Loucy (cell line): ENCODE measurements at regions not wholly inside any gene's neighbourhood (a gene's known extent, or its start where the extent isn't known, plus 50 kb on each side); places are given as distances from the start of the nearest gene placed in this dataset.

Experiments used
- EZH2phosphoT487 ChIP-seq: fragments of 200-600 bp; IDR thresholded peaks from 2 replicates; pipeline ENCODE4 v1.6.1; 2018; ENCODE audit warnings: antibody characterized with exemption, mild to moderate bottlenecking, moderate library complexity, borderline replicate concordance
- TF ChIP-seq, protein P1 (sequence below): fragments of 200-600 bp; sonication (generic); conservative IDR thresholded peaks from 2 replicates; pipeline ENCODE4 v1.5.1; 2014; ENCODE audit warnings: mild to moderate bottlenecking, antibody characterized with exemption, low read length

DNA sequence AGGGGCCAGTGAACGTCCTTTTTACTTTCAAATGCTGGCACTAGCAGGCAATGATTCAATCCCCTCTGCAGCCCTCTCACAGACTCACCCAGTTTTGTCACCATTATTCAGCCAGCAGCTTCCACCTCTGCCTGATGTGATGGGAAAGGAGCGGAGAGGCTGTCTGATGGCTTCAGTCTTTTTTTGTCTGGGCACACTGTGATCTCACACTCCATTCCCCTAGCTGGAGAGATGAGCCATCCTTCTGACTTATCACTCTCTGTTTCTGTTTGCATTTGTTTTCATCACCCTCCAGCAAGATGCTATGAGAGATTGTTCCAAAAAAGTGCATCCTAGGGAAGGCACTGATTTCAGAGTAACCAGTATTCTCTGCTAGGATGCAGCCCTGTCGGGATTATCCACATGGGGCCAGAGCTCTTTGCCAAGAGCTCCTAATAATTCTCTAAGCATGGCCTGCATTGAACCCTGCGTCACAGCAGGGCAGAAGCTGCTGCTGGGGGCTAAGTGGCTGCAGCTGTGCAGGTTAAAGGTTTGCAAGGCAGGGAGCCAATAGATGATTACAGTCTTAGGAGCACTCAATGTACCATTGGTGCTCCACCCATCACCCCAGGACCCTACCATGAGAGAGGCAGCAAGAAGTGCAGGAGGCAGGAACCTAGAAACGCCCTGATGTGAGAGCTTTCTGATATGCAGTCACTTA is 236.1 kb upstream of the C16orf82 start:
- TF ChIP-seq, protein P1, sequence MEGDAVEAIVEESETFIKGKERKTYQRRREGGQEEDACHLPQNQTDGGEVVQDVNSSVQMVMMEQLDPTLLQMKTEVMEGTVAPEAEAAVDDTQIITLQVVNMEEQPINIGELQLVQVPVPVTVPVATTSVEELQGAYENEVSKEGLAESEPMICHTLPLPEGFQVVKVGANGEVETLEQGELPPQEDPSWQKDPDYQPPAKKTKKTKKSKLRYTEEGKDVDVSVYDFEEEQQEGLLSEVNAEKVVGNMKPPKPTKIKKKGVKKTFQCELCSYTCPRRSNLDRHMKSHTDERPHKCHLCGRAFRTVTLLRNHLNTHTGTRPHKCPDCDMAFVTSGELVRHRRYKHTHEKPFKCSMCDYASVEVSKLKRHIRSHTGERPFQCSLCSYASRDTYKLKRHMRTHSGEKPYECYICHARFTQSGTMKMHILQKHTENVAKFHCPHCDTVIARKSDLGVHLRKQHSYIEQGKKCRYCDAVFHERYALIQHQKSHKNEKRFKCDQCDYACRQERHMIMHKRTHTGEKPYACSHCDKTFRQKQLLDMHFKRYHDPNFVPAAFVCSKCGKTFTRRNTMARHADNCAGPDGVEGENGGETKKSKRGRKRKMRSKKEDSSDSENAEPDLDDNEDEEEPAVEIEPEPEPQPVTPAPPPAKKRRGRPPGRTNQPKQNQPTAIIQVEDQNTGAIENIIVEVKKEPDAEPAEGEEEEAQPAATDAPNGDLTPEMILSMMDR: no peak
- TF ChIP-seq EZH2phosphoT487: no peak
